Smooth muscle cell (in vitro differentiated cells): ENCODE measurements at regions not wholly inside any gene's neighbourhood (a gene's known extent, or its start where the extent isn't known, plus 50 kb on each side); places are given as distances from the start of the nearest gene placed in this dataset.

Source experiments
- DNase-seq: peaks from one replicate; lab custom pipeline; 2025; ENCODE audit not compliant: unreplicated experiment; lab: John Stamatoyannopoulos, UW
- H2AFZ ChIP-seq: fragments of 200-600 bp; sonication (generic); 2 replicates; pipeline ENCODE4 v1.6.0; 2016; ENCODE audit warnings: antibody characterized with exemption, low read depth, mild to moderate bottlenecking
- H3F3A ChIP-seq: fragments of 200-600 bp; sonication (generic); 2 replicates; pipeline ENCODE4 v1.6.0; 2017; ENCODE audit warnings: antibody characterized with exemption, low read depth
- H3K27ac ChIP-seq: fragments of 200-600 bp; sonication (generic); 2 replicates; pipeline ENCODE4 v1.5.1; 2016; ENCODE audit warnings: low read depth, mild to moderate bottlenecking
- H3K27me3 ChIP-seq: fragments of 200-600 bp; sonication (generic); 2 replicates; pipeline ENCODE4 v1.6.1; 2016; ENCODE audit warnings: low read depth, mild to moderate bottlenecking
- H3K36me3 ChIP-seq: fragments of 200-600 bp; sonication (generic); 2 replicates; pipeline ENCODE4 v1.5.1; 2016; ENCODE audit warnings: low read depth
- H3K4me1 ChIP-seq: fragments of 200-600 bp; sonication (generic); 2 replicates; pipeline ENCODE4 v1.5.1; 2016; ENCODE audit warnings: low read depth
- H3K4me2 ChIP-seq: fragments of 200-600 bp; sonication (generic); 2 replicates; pipeline ENCODE4 v1.6.0; 2016; ENCODE audit warnings: mild to moderate bottlenecking
- H3K4me3 ChIP-seq: fragments of 200-600 bp; sonication (generic); 2 replicates; pipeline ENCODE4 v1.5.1; 2016; ENCODE audit warnings: mild to moderate bottlenecking
- H3K79me2 ChIP-seq: fragments of 200-600 bp; sonication (generic); 2 replicates; pipeline ENCODE4 v1.6.0; 2016; ENCODE audit warnings: low read depth, mild to moderate bottlenecking
- H3K9ac ChIP-seq: fragments of 200-600 bp; sonication (generic); 2 replicates; pipeline ENCODE4 v1.6.0; 2016; ENCODE audit warnings: low read depth
- H3K9me3 ChIP-seq: fragments of 200-600 bp; sonication (generic); replicated peaks from 2 replicates; pipeline ENCODE4 v1.5.1; 2016; ENCODE audit warnings: low read depth
- H4K20me1 ChIP-seq: fragments of 200-600 bp; sonication (generic); 2 replicates; pipeline ENCODE4 v1.6.0; 2016; ENCODE audit warnings: low read depth
- CTCF ChIP-seq: fragments of 200-600 bp; sonication (generic); IDR thresholded peaks from 2 replicates; pipeline ENCODE4 v1.5.1; 2017; ENCODE audit warnings: borderline replicate concordance, mild to moderate bottlenecking, antibody characterized with exemption; ENCODE audit not compliant: insufficient read depth, poor library complexity, severe bottlenecking
- WGBS: methylation state at CpG from one replicate; pipeline ENCODE4 v1.1.7; 2016; ENCODE audit warnings: low lambda C conversion rate; 5-methylcytosine and 5-hydroxymethylcytosine counted together

DNA sequence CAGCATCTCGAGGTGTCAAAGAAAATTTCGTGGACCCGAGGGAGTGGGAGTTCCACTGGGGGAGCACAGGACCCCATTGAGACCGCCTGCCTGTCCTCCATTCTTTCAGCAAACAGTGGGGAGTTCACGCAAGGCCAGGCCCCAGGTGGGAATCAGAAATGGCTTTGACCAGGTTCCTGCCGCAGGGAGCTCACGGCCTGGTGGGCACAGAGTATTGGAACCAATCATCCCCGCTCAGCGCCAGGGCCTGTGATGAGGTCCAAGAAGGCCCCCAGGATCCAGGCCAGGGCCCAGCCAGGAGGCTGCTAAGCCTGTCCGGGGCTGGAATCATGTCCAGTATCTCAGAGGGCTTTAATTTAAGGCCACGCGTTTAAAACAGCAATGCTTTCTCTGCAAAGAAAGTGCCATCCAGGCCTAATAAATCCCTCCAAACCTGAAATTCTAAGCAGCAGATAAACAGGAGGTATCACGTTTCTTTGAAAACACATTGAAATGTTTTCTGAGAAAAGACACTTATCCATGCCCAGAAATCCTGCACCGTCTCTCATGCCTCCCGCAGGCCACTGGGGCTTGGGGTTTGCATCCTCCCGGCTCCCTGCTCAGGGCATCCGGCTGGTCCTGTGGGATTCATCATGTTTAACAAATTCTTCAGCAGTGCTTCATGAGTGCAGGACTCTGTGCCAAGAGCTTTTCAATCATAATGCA, 125.7 kb downstream of the OAT start:
- WGBS, result 83% methylated on average over 17 of the region's 17 CpGs
- DNase-seq, result no peak

DNA sequence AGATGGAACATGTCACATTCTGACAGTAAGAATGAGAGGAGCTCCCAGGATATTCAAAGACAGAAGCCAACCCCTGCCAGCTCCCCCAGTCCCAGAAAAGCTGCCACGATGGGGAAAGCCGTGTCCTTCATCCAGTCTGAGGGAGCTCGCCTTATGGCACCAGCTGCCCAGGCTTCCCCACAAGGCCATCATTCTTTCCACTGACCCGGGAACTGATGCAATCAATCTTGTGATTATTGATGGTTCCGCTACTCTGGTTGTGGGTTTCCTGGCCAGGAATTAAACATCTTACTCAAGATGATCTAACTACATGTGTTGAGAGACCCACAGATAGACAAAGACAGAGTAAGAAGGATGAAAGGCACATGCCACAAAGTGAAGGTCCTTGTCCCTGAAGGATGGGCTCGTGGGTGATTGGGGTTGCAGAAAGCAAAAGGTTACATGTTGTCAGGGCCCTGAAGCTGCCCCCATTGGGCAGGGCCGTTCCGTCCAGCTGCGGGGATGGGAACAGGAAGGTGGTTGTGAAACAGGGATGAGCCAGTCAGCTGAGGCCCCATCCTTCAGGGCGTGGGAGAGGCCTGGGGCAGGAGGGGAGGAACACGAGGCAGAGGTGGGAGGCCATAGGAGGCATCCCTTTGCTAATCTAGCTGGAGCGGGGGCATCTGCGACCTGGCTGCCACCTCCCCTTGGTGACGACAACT, 127.6 kb downstream of the OAT start:
- Histone ChIP-seq H2AFZ (no peak overlapping the region), H3K9me3 (no peaks in the 10 kb centered on the region), H3K27ac (no peak overlapping the region), H3K36me3 (no peaks in the 10 kb centered on the region), H3F3A (no peaks in the 10 kb centered on the region), H3K27me3 (no peaks in the 10 kb centered on the region), H3K4me2 (no peak overlapping the region), H4K20me1 (no peaks in the 10 kb centered on the region), H3K79me2 (no peaks in the 10 kb centered on the region), H3K4me3 (no peak overlapping the region), H3K4me1 (no peaks in the 10 kb centered on the region), H3K9ac (no peak overlapping the region)
- TF ChIP-seq CTCF, result no peak
- 78% methylated on average over 14 of the region's 14 CpGs for WGBS
- DNase-seq, result no peak

More for the DNA sequence above, 125.7 kb downstream of the OAT start:
- H3K4me2 ChIP-seq, result no peak overlapping the region
- TF ChIP-seq CTCF, result no peak
- no peak overlapping the region for H2AFZ ChIP-seq
- no peaks in the 10 kb centered on the region for H3K9me3 ChIP-seq
- no peak overlapping the region for H3K4me3 ChIP-seq
- no peaks in the 10 kb centered on the region for H3K27me3 ChIP-seq
- no peaks in the 10 kb centered on the region for H3K4me1 ChIP-seq
- no peak overlapping the region for H3K9ac ChIP-seq
- no peaks in the 10 kb centered on the region for H3F3A ChIP-seq
- no peaks in the 10 kb centered on the region for H3K36me3 ChIP-seq
- no peaks in the 10 kb centered on the region for H3K79me2 ChIP-seq
- H4K20me1 ChIP-seq, result no peaks in the 10 kb centered on the region
- no peak overlapping the region for H3K27ac ChIP-seq

- WGBS, result 66% methylated on average over 18 of the region's 18 CpGs
- Histone ChIP-seq H3K9me3 (no peaks in the 10 kb centered on the region), H3K27me3 (no peaks in the 10 kb centered on the region), H3K4me3 (no peak overlapping the region), H3K79me2 (no peaks in the 10 kb centered on the region), H2AFZ (no peak overlapping the region), H4K20me1 (no peaks in the 10 kb centered on the region), H3K9ac (no peak overlapping the region), H3K4me1 (no peaks in the 10 kb centered on the region), H3K27ac (no peak overlapping the region), H3F3A (no peaks in the 10 kb centered on the region), H3K36me3 (no peaks in the 10 kb centered on the region), H3K4me2 (no peak overlapping the region)
- TF ChIP-seq CTCF, result no peak
- DNase-seq, result no peak
Observed at GRCh38 chr10:124289851-124290795, 128.6 kb downstream of the OAT start.
